Peyer's patch (tissue), 4 donors: ENCODE measurements at regions not wholly inside any gene's neighbourhood (a gene's known extent, or its start where the extent isn't known, plus 50 kb on each side); places are given as distances from the start of the nearest gene placed in this dataset.

ENCODE experiments used
- POLR2A ChIP-seq, 2 donors: fragments of 450-650 bp; IDR thresholded peaks; one replicate each; pipeline ENCODE4 v1.5.1; 2017; ENCODE audit warnings: antibody characterized with exemption in 2 of 2, mild to moderate bottlenecking in 2 of 2, moderate library complexity in 2 of 2
- TF ChIP-seq, protein P1 (sequence below), 6 experiments: fragments of 450-650 bp in 4 of 6; fragments of 200-600 bp in 2 of 6; sonication (generic) in 1 of 6; IDR thresholded peaks; one replicate each; pipeline ENCODE4 v1.5.1; 2017 to 2019; ENCODE audit warnings: antibody characterized with exemption in 6 of 6, mild to moderate bottlenecking in 3 of 6, moderate library complexity in 1 of 6

DNA sequence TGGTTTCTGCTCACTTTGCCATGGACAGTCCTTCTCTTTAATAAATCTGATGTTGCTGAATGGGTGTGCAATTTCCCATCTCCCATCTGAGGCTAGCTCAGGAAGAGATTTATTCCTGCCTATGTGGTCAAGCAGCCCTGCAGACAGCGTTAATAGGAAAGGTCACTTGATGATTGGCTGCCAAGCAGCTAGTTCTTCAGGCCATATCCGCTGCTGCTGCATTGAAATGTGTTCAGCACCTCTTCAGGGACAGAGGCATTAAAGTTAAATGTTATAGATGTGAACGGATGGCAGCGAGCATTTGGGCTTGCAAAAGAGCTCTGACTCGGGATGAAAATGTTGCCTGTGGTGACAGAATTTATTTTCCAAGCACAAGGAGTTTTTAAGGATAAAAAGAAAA is 474.2 kb downstream of the PIK3C3 start:
- TF ChIP-seq, protein P1, sequence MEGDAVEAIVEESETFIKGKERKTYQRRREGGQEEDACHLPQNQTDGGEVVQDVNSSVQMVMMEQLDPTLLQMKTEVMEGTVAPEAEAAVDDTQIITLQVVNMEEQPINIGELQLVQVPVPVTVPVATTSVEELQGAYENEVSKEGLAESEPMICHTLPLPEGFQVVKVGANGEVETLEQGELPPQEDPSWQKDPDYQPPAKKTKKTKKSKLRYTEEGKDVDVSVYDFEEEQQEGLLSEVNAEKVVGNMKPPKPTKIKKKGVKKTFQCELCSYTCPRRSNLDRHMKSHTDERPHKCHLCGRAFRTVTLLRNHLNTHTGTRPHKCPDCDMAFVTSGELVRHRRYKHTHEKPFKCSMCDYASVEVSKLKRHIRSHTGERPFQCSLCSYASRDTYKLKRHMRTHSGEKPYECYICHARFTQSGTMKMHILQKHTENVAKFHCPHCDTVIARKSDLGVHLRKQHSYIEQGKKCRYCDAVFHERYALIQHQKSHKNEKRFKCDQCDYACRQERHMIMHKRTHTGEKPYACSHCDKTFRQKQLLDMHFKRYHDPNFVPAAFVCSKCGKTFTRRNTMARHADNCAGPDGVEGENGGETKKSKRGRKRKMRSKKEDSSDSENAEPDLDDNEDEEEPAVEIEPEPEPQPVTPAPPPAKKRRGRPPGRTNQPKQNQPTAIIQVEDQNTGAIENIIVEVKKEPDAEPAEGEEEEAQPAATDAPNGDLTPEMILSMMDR (IDR thresholded peaks at IDR 0.05) = no peak
- TF ChIP-seq POLR2A (IDR thresholded peaks at IDR 0.05) = no peak
